Stimulated activated naive B cell treated with anti-CD40 and anti-IgM and Interleukin-4, amounts not matched to agents 10 μg/mL and 1 μg/mL and 100 μg/mL, for 72 hours (primary cell): ENCODE measurements at regions not wholly inside any gene's neighbourhood (a gene's known extent, or its start where the extent isn't known, plus 50 kb on each side); places are given as distances from the start of the nearest gene placed in this dataset.

ENCODE experiments used
- ATAC-seq, 2 donors: fragments of 150-1000 bp; cut with Tn5 transposase; replicated peaks; 2 replicates each; pipeline ENCODE4 v1.10.0; 2021; ENCODE audit warnings: moderate library complexity in 1 of 2
- DNase-seq: peaks from one replicate; pipeline ENCODE4 v3.0.0; 2021
- H3K27ac Mint-ChIP-seq: one replicate; pipeline ENCODE4 v1.8.0; 2022; ENCODE audit warnings: mild to moderate bottlenecking, mixed read lengths
- H3K27me3 Mint-ChIP-seq, 2 donors: one replicate each; pipeline ENCODE4 v1.8.0; 2022; ENCODE audit warnings: mixed read lengths in 2 of 2
- H3K36me3 Mint-ChIP-seq, 2 donors: one replicate each; pipeline ENCODE4 v1.8.0; 2022; ENCODE audit warnings: mixed read lengths in 2 of 2, mild to moderate bottlenecking in 1 of 2
- H3K4me1 Mint-ChIP-seq, 2 donors: one replicate each; pipeline ENCODE4 v1.8.0; 2022; ENCODE audit warnings: mixed read lengths in 2 of 2, mild to moderate bottlenecking in 1 of 2
- H3K4me3 Mint-ChIP-seq, 2 donors: one replicate each; pipeline ENCODE4 v1.8.0; 2022; ENCODE audit warnings: mild to moderate bottlenecking in 2 of 2, mixed read lengths in 2 of 2, moderate library complexity in 1 of 2
- H3K9me3 Mint-ChIP-seq, 2 donors: one replicate each; pipeline ENCODE4 v1.8.0; 2022; ENCODE audit warnings: mixed read lengths in 2 of 2, mild to moderate bottlenecking in 1 of 2

- H3K9me3 Mint-ChIP-seq, result peaks cover 0 to 2% of the 10 kb centered on the region in 2 donors
- H3K4me1 Mint-ChIP-seq, result no peaks in the 10 kb centered on the region
- DNase-seq, result no peak
- no peaks in the 10 kb centered on the region for H3K27me3 Mint-ChIP-seq
- H3K4me3 Mint-ChIP-seq, result no peak overlapping the region
- no peaks in the 10 kb centered on the region for H3K36me3 Mint-ChIP-seq
- no peak overlapping the region for H3K27ac Mint-ChIP-seq
- no peak for ATAC-seq
Measured at GRCh38 chr4:56252561-56253152, 134.6 kb downstream of the AASDH start.

GRCh38 chr4:56251556-56251955 is 135.7 kb downstream of the AASDH start:
- Mint-ChIP-seq H3K27me3 (no peaks in the 10 kb centered on the region), H3K9me3 (peaks cover 0 to 2% of the 10 kb centered on the region in 2 donors), H3K27ac (no peak overlapping the region), H3K4me3 (no peak overlapping the region), H3K4me1 (no peaks in the 10 kb centered on the region), H3K36me3 (no peaks in the 10 kb centered on the region)
- ATAC-seq (no peak), DNase-seq (no peak)

GRCh38 chr4:56250776-56251175 is 136.5 kb downstream of the AASDH start:
- Mint-ChIP-seq H3K4me1 (no peaks in the 10 kb centered on the region), H3K36me3 (no peaks in the 10 kb centered on the region), H3K4me3 (no peak overlapping the region), H3K9me3 (no peaks in the 10 kb centered on the region), H3K27ac (no peak overlapping the region), H3K27me3 (no peaks in the 10 kb centered on the region)
- DNase-seq (no peak), ATAC-seq (no peak)

GRCh38 chr4:56247646-56248045 is 139.6 kb downstream of the AASDH start:
- Mint-ChIP-seq H3K9me3 (no peaks in the 10 kb centered on the region), H3K4me3 (no peak overlapping the region), H3K36me3 (no peaks in the 10 kb centered on the region), H3K4me1 (no peaks in the 10 kb centered on the region), H3K27me3 (no peaks in the 10 kb centered on the region), H3K27ac (no peak overlapping the region)
- DNase-seq (no peak), ATAC-seq (no peak)

- H3K9me3 Mint-ChIP-seq, result no peaks in the 10 kb centered on the region
- no peak for ATAC-seq
- no peak overlapping the region for H3K4me3 Mint-ChIP-seq
- no peak overlapping the region for H3K27ac Mint-ChIP-seq
- H3K27me3 Mint-ChIP-seq, result no peaks in the 10 kb centered on the region
- no peak for DNase-seq
- H3K4me1 Mint-ChIP-seq, result peaks cover 2 to 6% of the 10 kb centered on the region in 2 donors
- no peaks in the 10 kb centered on the region for H3K36me3 Mint-ChIP-seq
Measured at GRCh38 chr4:56246233-56246610, 141.1 kb downstream of the AASDH start.

- Mint-ChIP-seq H3K4me3 (no peak overlapping the region), H3K9me3 (no peaks in the 10 kb centered on the region), H3K36me3 (no peaks in the 10 kb centered on the region), H3K27me3 (no peaks in the 10 kb centered on the region), H3K27ac (no peak overlapping the region), H3K4me1 (peaks cover 2 to 6% of the 10 kb centered on the region in 2 donors)
- DNase-seq (no peak), ATAC-seq (no peak)
Measured at GRCh38 chr4:56245547-56246232, 141.6 kb downstream of the AASDH start.

GRCh38 chr4:56244681-56245080 is 142.6 kb downstream of the AASDH start:
- H3K9me3 Mint-ChIP-seq, result no peaks in the 10 kb centered on the region
- ATAC-seq (no peak), DNase-seq (no peak)
- no peaks in the 10 kb centered on the region for H3K36me3 Mint-ChIP-seq
- no peak overlapping the region for H3K4me3 Mint-ChIP-seq
- no peaks in the 10 kb centered on the region for H3K27me3 Mint-ChIP-seq
- H3K27ac Mint-ChIP-seq, result no peak overlapping the region
- H3K4me1 Mint-ChIP-seq, result peaks cover 2 to 6% of the 10 kb centered on the region in 2 donors

- no peak overlapping the region for H3K27ac Mint-ChIP-seq
- H3K9me3 Mint-ChIP-seq, result no peaks in the 10 kb centered on the region
- no peaks in the 10 kb centered on the region for H3K36me3 Mint-ChIP-seq
- no peak overlapping the region for H3K4me3 Mint-ChIP-seq
- H3K27me3 Mint-ChIP-seq, result no peaks in the 10 kb centered on the region
- ATAC-seq, result no peak
- DNase-seq, result no peak
- peaks cover 2 to 6% of the 10 kb centered on the region in 2 donors for H3K4me1 Mint-ChIP-seq
Measured at GRCh38 chr4:56243107-56243506, 144.2 kb downstream of the AASDH start.

GRCh38 chr4:56241500-56241899 is 145.8 kb downstream of the AASDH start:
- DNase-seq (no peak), ATAC-seq (no peak)
- H3K27ac Mint-ChIP-seq, result no peak overlapping the region
- H3K27me3 Mint-ChIP-seq, result no peaks in the 10 kb centered on the region
- H3K4me3 Mint-ChIP-seq, result no peak overlapping the region
- no peaks in the 10 kb centered on the region for H3K9me3 Mint-ChIP-seq
- H3K4me1 Mint-ChIP-seq, result peaks cover 2 to 6% of the 10 kb centered on the region in 2 donors
- no peaks in the 10 kb centered on the region for H3K36me3 Mint-ChIP-seq

GRCh38 chr4:56240554-56241174 is 146.6 kb downstream of the AASDH start:
- DNase-seq, result no peak
- Mint-ChIP-seq H3K4me1 (peaks cover 2 to 6% of the 10 kb centered on the region in 2 donors), H3K9me3 (no peaks in the 10 kb centered on the region), H3K27ac (no peak overlapping the region), H3K4me3 (no peak overlapping the region), H3K27me3 (no peaks in the 10 kb centered on the region), H3K36me3 (no peaks in the 10 kb centered on the region)
- no peak for ATAC-seq

GRCh38 chr4:56238251-56238650 is 149.0 kb downstream of the AASDH start:
- Mint-ChIP-seq H3K4me1 (peaks cover 2 to 6% of the 10 kb centered on the region in 2 donors), H3K27me3 (no peaks in the 10 kb centered on the region), H3K27ac (no peak overlapping the region), H3K4me3 (no peak overlapping the region), H3K36me3 (no peaks in the 10 kb centered on the region), H3K9me3 (no peaks in the 10 kb centered on the region)
- ATAC-seq, result no peak
- no peak for DNase-seq

GRCh38 chr4:56235725-56236124 is 151.6 kb downstream of the AASDH start:
- H3K4me1 Mint-ChIP-seq, result no peaks in the 10 kb centered on the region
- DNase-seq (no peak), ATAC-seq (no peak)
- H3K9me3 Mint-ChIP-seq, result peaks cover 0 to 6% of the 10 kb centered on the region in 2 donors
- H3K36me3 Mint-ChIP-seq, result no peaks in the 10 kb centered on the region
- H3K27ac Mint-ChIP-seq, result no peak overlapping the region
- H3K4me3 Mint-ChIP-seq, result no peak overlapping the region
- no peaks in the 10 kb centered on the region for H3K27me3 Mint-ChIP-seq

GRCh38 chr4:56235011-56235410 is 152.3 kb downstream of the AASDH start:
- ATAC-seq (no peak), DNase-seq (no peak)
- H3K9me3 Mint-ChIP-seq, result peaks cover 0 to 6% of the 10 kb centered on the region in 2 donors
- H3K4me1 Mint-ChIP-seq, result peaks cover 3% of the 10 kb centered on the region in 2 donors
- no peak overlapping the region for H3K27ac Mint-ChIP-seq
- no peaks in the 10 kb centered on the region for H3K27me3 Mint-ChIP-seq
- H3K36me3 Mint-ChIP-seq, result no peaks in the 10 kb centered on the region
- H3K4me3 Mint-ChIP-seq, result no peak overlapping the region

GRCh38 chr4:56234098-56234497 is 153.2 kb downstream of the AASDH start:
- DNase-seq (no peak), ATAC-seq (no peak)
- H3K27ac Mint-ChIP-seq, result no peak overlapping the region
- no peaks in the 10 kb centered on the region for H3K36me3 Mint-ChIP-seq
- no peak overlapping the region for H3K4me3 Mint-ChIP-seq
- peaks cover 7 to 9% of the 10 kb centered on the region in 2 donors for H3K4me1 Mint-ChIP-seq
- H3K9me3 Mint-ChIP-seq, result peaks cover 0 to 6% of the 10 kb centered on the region in 2 donors
- H3K27me3 Mint-ChIP-seq, result no peaks in the 10 kb centered on the region

- DNase-seq, result no peak
- ATAC-seq, result no peak
- Mint-ChIP-seq H3K4me3 (no peak overlapping the region), H3K27ac (no peak overlapping the region), H3K9me3 (peaks cover 0 to 6% of the 10 kb centered on the region in 2 donors), H3K4me1 (peaks cover 7 to 9% of the 10 kb centered on the region in 2 donors), H3K36me3 (no peaks in the 10 kb centered on the region), H3K27me3 (no peaks in the 10 kb centered on the region)
Measured at GRCh38 chr4:56231410-56231809, 155.9 kb downstream of the AASDH start.
